GM12891 (cell line): ENCODE measurements at regions not wholly inside any gene's neighbourhood (a gene's known extent, or its start where the extent isn't known, plus 50 kb on each side); places are given as distances from the start of the nearest gene placed in this dataset.

Experiments
- PAX5 ChIP-seq: IDR thresholded peaks from 2 replicates; pipeline ENCODE4 v1.6.1; 2011; ENCODE audit warnings: low read length, moderate library complexity, mild to moderate bottlenecking; ENCODE audit not compliant: insufficient read depth, severe bottlenecking
- POLR2A ChIP-seq: IDR thresholded peaks from 2 replicates; pipeline ENCODE4 v1.6.1; 2011; ENCODE audit warnings: low read depth, low read length, control low read depth
- POLR2AphosphoS5 ChIP-seq: IDR thresholded peaks from 2 replicates; pipeline ENCODE4 v1.6.1; 2011; ENCODE audit warnings: low read depth, low read length, control low read depth
- POU2F2 ChIP-seq: IDR thresholded peaks from 2 replicates; pipeline ENCODE4 v1.6.1; 2011; ENCODE audit warnings: low read depth, mild to moderate bottlenecking, control low read depth, low read length, moderate library complexity
- SPI1 ChIP-seq: IDR thresholded peaks from 2 replicates; pipeline ENCODE4 v1.6.1; 2011; ENCODE audit warnings: low read depth, low read length, control low read depth
- TAF1 ChIP-seq: IDR thresholded peaks from 2 replicates; pipeline ENCODE4 v1.6.1; 2011; ENCODE audit warnings: low read depth, low read length, control low read depth

- TF ChIP-seq TAF1 (no peak), POLR2A (no peak), PAX5 (no peak), POLR2AphosphoS5 (no peak), SPI1 (no peak), POU2F2 (no peak)
These were observed 2309.8 kb upstream of the WWC1 start for GRCh38 chr5:165981671-165982070.
